Pancreas (tissue), 10 donors: ENCODE measurements at regions not wholly inside any gene's neighbourhood (a gene's known extent, or its start where the extent isn't known, plus 50 kb on each side); places are given as distances from the start of the nearest gene placed in this dataset.
A peak's percentile ranks its signal among the peaks of the same experiment; 100 is the strongest.

ENCODE experiments used
- ATAC-seq, 4 donors: fragments of 200-7000 bp; cut with Tn5 transposase; one replicate each; pipeline versions ENCODE4 v1.8.0 to v1.9.1; 2020; ENCODE audit warnings: mild to moderate bottlenecking in 4 of 4, moderate library complexity in 4 of 4
- DNase-seq, 6 donors: peaks; one replicate each; pipeline ENCODE4 v3.0.0-alpha.2; 2020
- FAIRE-seq: peaks from 2 replicates; lab custom pipeline; 2012; peaks lifted over from hg19 to GRCh38; lab: Jason Lieb, UNC
- H3K27ac ChIP-seq, 4 donors: fragments of 200-600 bp; sonication (generic); 1 replicate in 3 of 4; 2 replicates in 1 of 4; pipeline versions ENCODE4 v1.5.0 to v1.8.0; 2020
- H3K27me3 ChIP-seq, 4 donors: fragments of 200-600 bp; one replicate each; pipeline ENCODE4 v1.8.0; 2021
- H3K36me3 ChIP-seq, 3 donors: fragments of 200-600 bp; sonication (generic) in 1 of 3; one replicate each; pipeline versions ENCODE4 v1.5.0 to v1.8.0; 2020 to 2021
- H3K4me1 ChIP-seq, 3 donors: fragments of 200-600 bp; one replicate each; pipeline ENCODE4 v1.8.0; 2021
- H3K4me3 ChIP-seq, 4 donors: fragments of 200-600 bp; sonication (generic) in 2 of 4; one replicate each; pipeline versions ENCODE4 v1.5.0 to v1.8.0; 2020 to 2021
- H3K9me3 ChIP-seq, 4 donors: fragments of 200-600 bp; one replicate each; pipeline ENCODE4 v1.8.0; 2021
- WGBS, 2 donors: extraction: QIAGEN DNeasy Blood & Tissue Kit; methylation state at CpG; one replicate each; pipeline ENCODE4 v1.1.7; 2013; 5-methylcytosine and 5-hydroxymethylcytosine counted together
- intact Hi-C, 3 donors: fragments of 100-400 bp; cut with DNase I; formaldehyde crosslinking; loops; one replicate each; pipeline versions ENCODE4 v1.11.1 to v1.14.2; 2022
- TF ChIP-seq, protein P1 (sequence below), 4 donors: fragments of 200-600 bp; sonication (generic) in 3 of 4; IDR thresholded peaks; one replicate each; pipeline versions ENCODE4 v1.5.0 to v1.8.0; 2021; ENCODE audit warnings: antibody characterized with exemption in 4 of 4
- donor health status: healthy with polysubstance abuse.
- donor health status: DM: no; HTN: no; CAD: no; lungs with moderate emphysema.
- donor health status: DM: no; HTN: no; CAD: no.
- donor health status: control.
- donor health status: control.
- donor health status: Bipolar disorder and iron deficiency.
- donor health status: DM: yes; HTN: yes; CAD: no.
- donor health status: DM: no; HTN: no; CAD: no.
- donor health status: DM: no; HTN: no; CAD: no.
- donor health status: DM: yes; HTN: yes; CAD: no.

DNA sequence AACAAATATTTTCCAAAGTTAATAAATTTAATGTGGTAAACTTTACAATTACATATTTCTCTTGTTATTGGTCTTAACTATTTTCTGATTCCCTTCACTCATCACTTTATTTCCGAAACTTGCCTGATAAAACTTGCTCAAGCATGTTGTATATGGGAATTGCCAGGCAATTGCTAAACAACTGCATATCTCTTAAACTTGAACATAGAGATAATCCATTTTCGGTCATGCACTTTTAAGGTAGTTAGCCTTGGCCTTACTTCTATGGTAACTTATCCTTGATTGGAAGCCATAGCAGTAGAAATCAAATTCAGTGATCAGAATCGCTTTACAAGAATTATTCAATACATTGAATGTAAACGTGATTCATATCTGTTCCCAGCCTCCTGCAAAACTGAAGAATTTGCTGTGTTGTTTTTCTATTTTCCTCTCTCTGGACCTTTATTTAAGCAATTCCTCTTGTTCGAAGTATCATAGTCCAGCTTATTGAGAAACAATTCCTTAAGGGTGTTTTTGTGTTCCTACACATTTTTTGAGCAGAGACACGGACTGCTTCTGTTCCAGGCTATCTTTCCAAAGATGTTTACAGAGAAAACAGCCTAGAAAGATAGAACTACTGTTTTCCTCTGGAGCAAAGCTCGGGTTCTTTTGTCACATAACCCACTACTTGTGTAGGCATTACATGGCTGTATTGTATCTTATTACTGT, 674.3 kb downstream of the IRS1 start:
- Histone ChIP-seq H3K4me3 (no peak overlapping the region), H3K27me3 (no peaks in the 10 kb centered on the region), H3K4me1 (peaks cover 0 to 14% (median 9%) of the 10 kb centered on the region in 3 donors), H3K27ac (no peak overlapping the region), H3K9me3 (no peaks in the 10 kb centered on the region), H3K36me3 (no peaks in the 10 kb centered on the region)
- 62 to 70% methylated on average over 7 of the region's 7 CpGs for WGBS, 2 donors
- ATAC-seq (no peak), DNase-seq (no peak), FAIRE-seq (no peak)
- TF ChIP-seq, protein P1, sequence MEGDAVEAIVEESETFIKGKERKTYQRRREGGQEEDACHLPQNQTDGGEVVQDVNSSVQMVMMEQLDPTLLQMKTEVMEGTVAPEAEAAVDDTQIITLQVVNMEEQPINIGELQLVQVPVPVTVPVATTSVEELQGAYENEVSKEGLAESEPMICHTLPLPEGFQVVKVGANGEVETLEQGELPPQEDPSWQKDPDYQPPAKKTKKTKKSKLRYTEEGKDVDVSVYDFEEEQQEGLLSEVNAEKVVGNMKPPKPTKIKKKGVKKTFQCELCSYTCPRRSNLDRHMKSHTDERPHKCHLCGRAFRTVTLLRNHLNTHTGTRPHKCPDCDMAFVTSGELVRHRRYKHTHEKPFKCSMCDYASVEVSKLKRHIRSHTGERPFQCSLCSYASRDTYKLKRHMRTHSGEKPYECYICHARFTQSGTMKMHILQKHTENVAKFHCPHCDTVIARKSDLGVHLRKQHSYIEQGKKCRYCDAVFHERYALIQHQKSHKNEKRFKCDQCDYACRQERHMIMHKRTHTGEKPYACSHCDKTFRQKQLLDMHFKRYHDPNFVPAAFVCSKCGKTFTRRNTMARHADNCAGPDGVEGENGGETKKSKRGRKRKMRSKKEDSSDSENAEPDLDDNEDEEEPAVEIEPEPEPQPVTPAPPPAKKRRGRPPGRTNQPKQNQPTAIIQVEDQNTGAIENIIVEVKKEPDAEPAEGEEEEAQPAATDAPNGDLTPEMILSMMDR (IDR thresholded peaks at IDR 0.05): no peak
- intact Hi-C loops: no loop called here

DNA sequence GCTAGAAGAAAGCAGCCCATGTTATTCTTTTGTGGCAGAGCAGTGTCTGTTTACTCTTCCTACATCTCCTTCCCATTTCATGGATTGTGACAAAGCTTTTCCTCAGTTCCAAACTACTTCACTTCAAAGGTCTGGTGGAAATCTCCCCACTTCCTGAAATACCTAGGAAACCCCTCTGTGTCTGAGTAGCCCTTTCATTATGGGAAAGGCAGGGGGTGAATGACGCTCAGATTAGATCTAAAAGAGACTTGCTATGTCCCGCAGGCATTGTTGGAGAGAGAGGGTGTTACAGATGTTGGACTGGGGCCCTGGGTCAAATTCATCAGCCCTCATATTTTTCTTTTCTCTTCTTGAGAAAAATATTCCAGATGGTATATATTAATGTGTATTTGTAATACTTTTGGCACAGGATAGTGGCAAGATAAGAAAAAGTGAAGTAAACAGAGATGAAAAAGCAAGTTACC, 675.0 kb downstream of the IRS1 start:
- 56 to 61% methylated on average over 2 of the region's 2 CpGs for WGBS, 2 donors
- ATAC-seq: peak in 2 of 4 donors; percentile 14 to 20
- no peak for FAIRE-seq

DNA sequence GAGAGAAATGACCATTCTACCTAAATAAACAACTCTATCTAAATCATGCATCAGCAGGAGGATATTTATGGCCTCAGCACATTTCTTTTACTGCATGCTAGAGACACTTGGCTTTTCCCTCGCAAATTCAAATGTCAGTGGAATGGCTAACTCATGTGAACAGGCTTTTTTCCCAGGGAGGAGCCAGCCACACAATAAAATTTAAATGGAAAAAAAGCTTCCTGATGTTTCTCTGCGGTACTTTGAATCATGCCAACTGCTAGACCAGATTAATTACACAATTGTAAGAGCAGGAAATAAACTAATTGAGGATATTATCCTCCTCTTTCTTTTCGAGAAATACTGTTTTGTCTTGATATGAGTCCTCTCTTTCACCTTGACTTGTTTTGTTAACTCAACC, 676.3 kb downstream of the IRS1 start:
- Histone ChIP-seq H3K27ac (peak overlapping the region in 1 of 4 donors; percentile 10), H3K36me3 (no peaks in the 10 kb centered on the region)
- no peak for FAIRE-seq

More for the DNA sequence above, 675.0 kb downstream of the IRS1 start:
- TF ChIP-seq, protein P1 (IDR thresholded peaks at IDR 0.05): no peak
- intact Hi-C loops: no loop called here
- Histone ChIP-seq H3K4me3 (no peak overlapping the region), H3K9me3 (no peaks in the 10 kb centered on the region), H3K36me3 (no peaks in the 10 kb centered on the region), H3K27ac (peak overlapping the region in 1 of 4 donors; percentile 22), H3K4me1 (peaks cover 0 to 15% (median 9%) of the 10 kb centered on the region in 3 donors), H3K27me3 (no peaks in the 10 kb centered on the region)
- no peak for DNase-seq

DNA sequence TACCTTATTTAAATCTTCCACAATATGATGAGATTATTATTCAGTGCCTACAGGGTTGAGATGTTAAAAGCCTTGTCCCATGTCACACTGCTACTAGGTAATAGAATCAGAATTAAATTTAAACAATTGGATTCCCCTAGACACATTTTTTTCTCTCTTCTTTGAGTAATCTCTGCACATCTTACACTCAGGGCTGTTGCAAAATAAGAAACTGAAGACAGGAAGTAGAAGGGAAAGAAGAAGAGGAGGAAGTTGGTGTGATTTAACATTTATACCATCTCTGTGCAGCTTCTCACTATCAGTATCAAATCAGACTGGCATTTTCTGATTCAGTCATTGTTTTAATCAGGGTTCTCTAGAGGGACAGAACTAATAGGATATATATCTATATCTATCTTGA, 677.6 kb downstream of the IRS1 start:
- no peaks in the 10 kb centered on the region for H3K9me3 ChIP-seq
- H3K36me3 ChIP-seq: no peaks in the 10 kb centered on the region
- no peak overlapping the region for H3K4me3 ChIP-seq
- intact Hi-C loops: no loop called here
- TF ChIP-seq, protein P1 (IDR thresholded peaks at IDR 0.05): no peak
- H3K4me1 ChIP-seq: peaks cover 0 to 19% (median 9%) of the 10 kb centered on the region in 3 donors
- no peak for FAIRE-seq
- no peaks in the 10 kb centered on the region for H3K27me3 ChIP-seq
- no peak overlapping the region for H3K27ac ChIP-seq
- peak in 1 of 4 donors; percentile 26 for ATAC-seq
- no peak for DNase-seq

More for the DNA sequence above, 676.3 kb downstream of the IRS1 start:
- ATAC-seq (peak in 1 of 4 donors; percentile 27), DNase-seq (no peak)
- Histone ChIP-seq H3K9me3 (no peaks in the 10 kb centered on the region), H3K4me1 (peaks cover 0 to 19% (median 9%) of the 10 kb centered on the region in 3 donors), H3K27me3 (no peaks in the 10 kb centered on the region), H3K4me3 (no peak overlapping the region)
- intact Hi-C loops: no loop called here
- TF ChIP-seq, protein P1 (IDR thresholded peaks at IDR 0.05): no peak
- 38 to 50% methylated on average over 3 of the region's 3 CpGs for WGBS, 2 donors
